Fibroblast of the aortic adventitia (primary cell): ENCODE measurements at regions not wholly inside any gene's neighbourhood (a gene's known extent, or its start where the extent isn't known, plus 50 kb on each side); places are given as distances from the start of the nearest gene placed in this dataset. TPM values are rescaled to one million over a fixed set of nuclear protein-coding genes. Genes with fewer than 3 reads are reported as not detected.

ENCODE experiments used
- DNase-seq: peaks from one replicate; pipeline ENCODE4 v3.0.0-alpha.2; 2010; ENCODE audit warnings: low read depth
- H3K4me3 ChIP-seq: 2 replicates; pipeline ENCODE4 v1.5.1; 2011; ENCODE audit warnings: low read depth, mild to moderate bottlenecking, control low read depth, low read length, moderate library complexity
- small RNA-seq: library from RNA; depleted of rRNA; stranded (forward); fragments of <200 nt; gene quantifications from one replicate; pipeline ENCODE3, GENCODE V24; 2012
- TF ChIP-seq, protein P1 (sequence below): IDR thresholded peaks from 2 replicates; pipeline ENCODE4 v1.5.1; 2011; ENCODE audit warnings: mild to moderate bottlenecking, low read length, control low read depth, inconsistent platforms; ENCODE audit not compliant: insufficient read depth

DNA sequence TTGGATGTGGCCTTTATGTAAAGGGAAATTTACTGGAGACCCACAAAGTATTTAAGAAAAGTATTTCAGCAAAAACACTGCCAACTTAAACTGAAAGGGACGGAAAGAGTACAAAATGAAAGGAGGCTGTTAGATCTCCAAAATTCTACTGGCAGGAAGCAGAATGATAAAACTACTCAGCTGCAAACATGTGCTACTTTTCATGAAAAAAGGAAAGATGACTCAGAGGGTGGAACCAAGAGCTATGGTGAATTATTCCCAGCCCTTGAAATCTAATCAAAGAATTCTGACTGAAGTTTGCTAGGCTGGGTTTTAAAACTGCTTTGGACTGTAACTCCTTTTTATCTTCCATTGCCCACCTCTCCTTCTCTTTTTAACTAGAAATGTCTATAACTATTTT lies 58.6 kb upstream of the ZBED3 start:
- no peak overlapping the region for H3K4me3 ChIP-seq
- TF ChIP-seq, protein P1, sequence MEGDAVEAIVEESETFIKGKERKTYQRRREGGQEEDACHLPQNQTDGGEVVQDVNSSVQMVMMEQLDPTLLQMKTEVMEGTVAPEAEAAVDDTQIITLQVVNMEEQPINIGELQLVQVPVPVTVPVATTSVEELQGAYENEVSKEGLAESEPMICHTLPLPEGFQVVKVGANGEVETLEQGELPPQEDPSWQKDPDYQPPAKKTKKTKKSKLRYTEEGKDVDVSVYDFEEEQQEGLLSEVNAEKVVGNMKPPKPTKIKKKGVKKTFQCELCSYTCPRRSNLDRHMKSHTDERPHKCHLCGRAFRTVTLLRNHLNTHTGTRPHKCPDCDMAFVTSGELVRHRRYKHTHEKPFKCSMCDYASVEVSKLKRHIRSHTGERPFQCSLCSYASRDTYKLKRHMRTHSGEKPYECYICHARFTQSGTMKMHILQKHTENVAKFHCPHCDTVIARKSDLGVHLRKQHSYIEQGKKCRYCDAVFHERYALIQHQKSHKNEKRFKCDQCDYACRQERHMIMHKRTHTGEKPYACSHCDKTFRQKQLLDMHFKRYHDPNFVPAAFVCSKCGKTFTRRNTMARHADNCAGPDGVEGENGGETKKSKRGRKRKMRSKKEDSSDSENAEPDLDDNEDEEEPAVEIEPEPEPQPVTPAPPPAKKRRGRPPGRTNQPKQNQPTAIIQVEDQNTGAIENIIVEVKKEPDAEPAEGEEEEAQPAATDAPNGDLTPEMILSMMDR, result no peak
- peak; percentile 62 for DNase-seq

GRCh38 chr5:77144837-77145139 lies 57.7 kb upstream of the ZBED3 start:
- H3K4me3 ChIP-seq, result no peak overlapping the region
- DNase-seq, result no peak
- TF ChIP-seq, protein P1, result no peak

DNA sequence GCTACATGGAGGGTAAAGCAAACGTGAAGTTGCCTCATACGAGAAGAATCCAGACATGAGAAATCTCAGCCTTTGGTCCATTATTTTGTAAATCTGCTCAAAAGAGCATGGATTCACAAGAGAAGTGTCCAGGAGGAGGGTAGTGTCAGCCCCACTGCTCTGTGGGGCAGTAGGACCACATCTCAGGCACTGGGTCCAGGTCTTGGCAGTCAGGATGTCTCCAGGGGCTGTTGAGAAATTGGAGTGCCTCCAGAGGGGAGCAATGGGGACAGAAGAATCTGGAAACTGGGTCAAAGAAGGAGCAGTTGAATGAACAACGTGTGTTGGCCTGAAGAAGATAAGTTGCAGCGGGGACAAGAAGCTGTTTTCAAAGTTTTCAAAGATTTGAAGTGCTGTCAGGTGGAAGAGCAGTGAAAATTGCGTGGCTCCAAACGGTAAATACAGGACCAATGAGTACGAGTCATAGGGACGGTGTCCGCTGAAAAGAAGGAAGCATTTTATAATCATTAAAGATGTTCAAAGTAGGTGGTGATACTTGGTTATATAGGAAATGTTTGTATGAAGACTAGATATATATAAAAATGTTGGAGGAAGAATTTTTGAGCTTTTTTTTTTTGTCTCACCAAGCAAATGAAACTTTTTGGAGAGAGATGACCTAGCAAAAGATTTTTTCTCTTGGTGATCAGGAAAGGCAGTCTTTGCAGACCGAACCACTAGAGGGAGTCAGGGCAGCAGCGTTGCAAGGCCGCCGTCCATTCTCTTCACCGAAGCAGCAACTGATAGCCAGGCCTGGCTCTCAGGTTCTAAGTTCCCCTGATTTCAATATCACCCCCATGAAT lies 57.1 kb upstream of the ZBED3 start:
- no peak overlapping the region for H3K4me3 ChIP-seq
- DNase-seq, result peak; percentile 70
- TF ChIP-seq, protein P1, result peak; percentile 82

- H3K4me3 ChIP-seq, result no peak overlapping the region
- DNase-seq, result no peak
- TF ChIP-seq, protein P1, result no peak
Observed at GRCh38 chr5:77140350-77140749, 53.3 kb upstream of the ZBED3 start.

- no peak for DNase-seq
- H3K4me3 ChIP-seq, result no peak overlapping the region
- TF ChIP-seq, protein P1, result no peak
Observed at GRCh38 chr5:77139001-77139400, 51.9 kb upstream of the ZBED3 start.

Small RNA genes lying in the stretch of these regions (small RNA-seq; reads per million reads assigned to genes)
- gene HMGB1P35, result not detected
